HepG2 (cell line): ENCODE measurements at regions not wholly inside any gene's neighbourhood (a gene's known extent, or its start where the extent isn't known, plus 50 kb on each side); places are given as distances from the start of the nearest gene placed in this dataset.

ENCODE experiments used
- AHR ChIP-seq: IDR thresholded peaks from 2 replicates; pipeline ENCODE4 v1.6.1; 2018; ENCODE audit warnings: missing genetic modification reagents, missing compliant biosample characterization
- ARNTL ChIP-seq: sonication (generic); formaldehyde crosslinking; IDR thresholded peaks from 2 replicates; pipeline ENCODE4 v1.4.0; 2020; ENCODE audit warnings: mild to moderate bottlenecking, missing genetic modification reagents
- ATF2 ChIP-seq: sonication (generic); formaldehyde crosslinking; IDR thresholded peaks from 2 replicates; pipeline ENCODE4 v1.4.0; 2020; ENCODE audit warnings: missing genetic modification reagents
- BATF2 ChIP-seq: sonication (generic); formaldehyde crosslinking; IDR thresholded peaks from 2 replicates; pipeline ENCODE4 v1.8.0; 2022; ENCODE audit warnings: mild to moderate bottlenecking, missing genetic modification reagents, moderate library complexity
- BRD4 ChIP-seq: sonication (generic); formaldehyde crosslinking; IDR thresholded peaks from 2 replicates; pipeline ENCODE4 v1.4.0; 2020; ENCODE audit warnings: missing genetic modification reagents
- ELF1 ChIP-seq: sonication (generic); formaldehyde crosslinking; IDR thresholded peaks from 2 replicates; pipeline ENCODE4 v1.4.0; 2020; ENCODE audit warnings: missing genetic modification reagents
- ETV5 ChIP-seq: IDR thresholded peaks from 2 replicates; pipeline ENCODE4 v1.6.1; 2018; ENCODE audit warnings: missing biosample characterization, missing genetic modification reagents, inconsistent platforms, borderline replicate concordance
- FOXO1 ChIP-seq: sonication (generic); formaldehyde crosslinking; IDR thresholded peaks from 2 replicates; pipeline ENCODE4 v1.4.0; 2020; ENCODE audit warnings: missing genetic modification reagents
- GPBP1L1 ChIP-seq: sonication (generic); formaldehyde crosslinking; IDR thresholded peaks from 2 replicates; pipeline ENCODE4 v1.5.0; 2020; ENCODE audit warnings: mild to moderate bottlenecking, missing genetic modification reagents
- HIVEP1 ChIP-seq: sonication (generic); formaldehyde crosslinking; IDR thresholded peaks from 2 replicates; pipeline ENCODE4 v1.4.0; 2020; ENCODE audit warnings: mild to moderate bottlenecking, missing genetic modification reagents
- NFYC ChIP-seq: IDR thresholded peaks from 2 replicates; pipeline ENCODE4 v1.6.1; 2016; ENCODE audit warnings: missing genetic modification reagents, missing compliant biosample characterization
- NR0B2 ChIP-seq: sonication (generic); formaldehyde crosslinking; IDR thresholded peaks from 2 replicates; pipeline ENCODE4 v1.4.0; 2020; ENCODE audit warnings: mild to moderate bottlenecking, missing genetic modification reagents
- PHF5A ChIP-seq: IDR thresholded peaks from one replicate; pipeline ENCODE4 v1.6.1; 2018; ENCODE audit warnings: low read depth, missing genetic modification reagents; ENCODE audit not compliant: unreplicated experiment
- PPARG ChIP-seq: conservative IDR thresholded peaks from 2 replicates; pipeline ENCODE4 v1.6.1; 2016; ENCODE audit warnings: missing biosample characterization, missing genetic modification reagents
- RCOR2 ChIP-seq: IDR thresholded peaks from 2 replicates; pipeline ENCODE4 v1.6.1; 2016; ENCODE audit warnings: missing biosample characterization, missing genetic modification reagents
- SOX13 ChIP-seq, 3 experiments: fragments of 450-650 bp in 1 of 3; sonication (generic) in 1 of 3; formaldehyde crosslinking in 1 of 3; IDR thresholded peaks in 2 of 3; conservative IDR thresholded peaks in 1 of 3; 2 replicates each; pipeline versions ENCODE4 v1.5.0 to v1.6.1; 2016 to 2020; ENCODE audit warnings: antibody characterized with exemption in 1 of 3, mild to moderate bottlenecking in 1 of 3, missing compliant biosample characterization in 1 of 3, missing genetic modification reagents in 1 of 3, moderate library complexity in 1 of 3
- STAT6 ChIP-seq: sonication (generic); formaldehyde crosslinking; IDR thresholded peaks from 2 replicates; pipeline ENCODE4 v1.4.0; 2020; ENCODE audit warnings: missing genetic modification reagents, mild to moderate bottlenecking, borderline replicate concordance
- TBX2 ChIP-seq: sonication (generic); formaldehyde crosslinking; IDR thresholded peaks from 2 replicates; pipeline ENCODE4 v1.5.0; 2020; ENCODE audit warnings: missing genetic modification reagents, mild to moderate bottlenecking, borderline replicate concordance
- TCF7 ChIP-seq: sonication (generic); IDR thresholded peaks from 2 replicates; pipeline ENCODE4 v1.6.1; 2016; ENCODE audit warnings: antibody characterized with exemption, low read depth
- ZFP90 ChIP-seq: sonication (generic); formaldehyde crosslinking; IDR thresholded peaks from 2 replicates; pipeline ENCODE4 v1.8.0; 2022; ENCODE audit warnings: missing genetic modification reagents, mild to moderate bottlenecking, inconsistent platforms, borderline replicate concordance
- ZNF263 ChIP-seq: sonication (generic); formaldehyde crosslinking; IDR thresholded peaks from 2 replicates; pipeline ENCODE4 v1.4.0; 2020; ENCODE audit warnings: missing genetic modification reagents
- ZNF331 ChIP-seq: sonication (generic); formaldehyde crosslinking; IDR thresholded peaks from 2 replicates; pipeline ENCODE4 v1.4.0; 2020; ENCODE audit warnings: missing genetic modification reagents
- ZNF510 ChIP-seq: sonication (generic); formaldehyde crosslinking; IDR thresholded peaks from 2 replicates; pipeline ENCODE4 v1.4.0; 2020; ENCODE audit warnings: low read depth, mild to moderate bottlenecking, missing genetic modification reagents
- ZNF546 ChIP-seq: sonication (generic); formaldehyde crosslinking; conservative IDR thresholded peaks from 2 replicates; pipeline ENCODE4 v1.8.1; 2023; ENCODE audit warnings: mild to moderate bottlenecking, missing genetic modification reagents
- ZNF556 ChIP-seq: sonication (generic); formaldehyde crosslinking; IDR thresholded peaks from 2 replicates; pipeline ENCODE4 v1.4.0; 2020; ENCODE audit warnings: mild to moderate bottlenecking, missing genetic modification reagents, borderline replicate concordance
- ZNF776 ChIP-seq: sonication (generic); formaldehyde crosslinking; IDR thresholded peaks from 2 replicates; pipeline ENCODE4 v1.4.0; 2020; ENCODE audit warnings: mild to moderate bottlenecking, missing genetic modification reagents

- no peak for TF ChIP-seq AHR
- no peak; the same call in 1 of the 2 replicates for TF ChIP-seq ZFP90 (CRISPR knock-in tag)
- peak; percentile 84 for TF ChIP-seq ZNF331 (CRISPR knock-in tag)
- no peak for TF ChIP-seq NR0B2 (CRISPR knock-in tag)
- TF ChIP-seq SOX13 (IDR thresholded peaks at IDR 0.05) = no peak
- peak in 1 of 2 experiments; percentile 84; a peak in 2 of 4 replicates for TF ChIP-seq SOX13 (CRISPR knock-in tag; conservative IDR thresholded peaks at IDR 0.05 in 1 of 2, IDR thresholded peaks at IDR 0.05 in 1 of 2)
- TF ChIP-seq TBX2 (CRISPR knock-in tag) = peak; percentile 61; the same call in 1 of the 2 replicates
- no peak for TF ChIP-seq BATF2 (CRISPR knock-in tag)
- TF ChIP-seq ATF2 (CRISPR knock-in tag) = peak; percentile 74; the same call in 1 of the 2 replicates
- no peak for TF ChIP-seq ZNF510 (CRISPR knock-in tag)
- 0 out of 2 replicates have a peak, but pooled peaks have one; percentile 36 for TF ChIP-seq PPARG (CRISPR knock-in tag)
- no peak for TF ChIP-seq RCOR2
- no peak for TF ChIP-seq STAT6 (CRISPR knock-in tag)
- TF ChIP-seq ARNTL = no peak
- TF ChIP-seq ZNF776 (CRISPR knock-in tag) = no peak
- TF ChIP-seq BRD4 (CRISPR knock-in tag) = no peak; the same call in 1 of the 2 replicates
- peak; percentile 64 for TF ChIP-seq FOXO1
- no peak for TF ChIP-seq HIVEP1 (CRISPR knock-in tag)
- TF ChIP-seq TCF7 = 0 out of 2 replicates have a peak, but pooled peaks have one; percentile 26
- TF ChIP-seq ELF1 (CRISPR knock-in tag) = no peak
- no peak for TF ChIP-seq GPBP1L1 (CRISPR knock-in tag)
- TF ChIP-seq PHF5A (CRISPR knock-in tag) = no peak
- no peak for TF ChIP-seq ETV5 (CRISPR knock-in tag)
- TF ChIP-seq ZNF556 (CRISPR knock-in tag) = no peak
- no peak for TF ChIP-seq ZNF546 (CRISPR knock-in tag)
- TF ChIP-seq NFYC (CRISPR knock-in tag) = no peak
- TF ChIP-seq ZNF263 (CRISPR knock-in tag) = no peak
These were observed 239.7 kb upstream of the SEMA3D start (continued) for GRCh38 chr7:85426487-85426960.
